ENCODE measurements at regions not wholly inside any gene's neighbourhood (a gene's known extent, or its start where the extent isn't known, plus 50 kb on each side); places are given as distances from the start of the nearest gene placed in this dataset.

DNA sequence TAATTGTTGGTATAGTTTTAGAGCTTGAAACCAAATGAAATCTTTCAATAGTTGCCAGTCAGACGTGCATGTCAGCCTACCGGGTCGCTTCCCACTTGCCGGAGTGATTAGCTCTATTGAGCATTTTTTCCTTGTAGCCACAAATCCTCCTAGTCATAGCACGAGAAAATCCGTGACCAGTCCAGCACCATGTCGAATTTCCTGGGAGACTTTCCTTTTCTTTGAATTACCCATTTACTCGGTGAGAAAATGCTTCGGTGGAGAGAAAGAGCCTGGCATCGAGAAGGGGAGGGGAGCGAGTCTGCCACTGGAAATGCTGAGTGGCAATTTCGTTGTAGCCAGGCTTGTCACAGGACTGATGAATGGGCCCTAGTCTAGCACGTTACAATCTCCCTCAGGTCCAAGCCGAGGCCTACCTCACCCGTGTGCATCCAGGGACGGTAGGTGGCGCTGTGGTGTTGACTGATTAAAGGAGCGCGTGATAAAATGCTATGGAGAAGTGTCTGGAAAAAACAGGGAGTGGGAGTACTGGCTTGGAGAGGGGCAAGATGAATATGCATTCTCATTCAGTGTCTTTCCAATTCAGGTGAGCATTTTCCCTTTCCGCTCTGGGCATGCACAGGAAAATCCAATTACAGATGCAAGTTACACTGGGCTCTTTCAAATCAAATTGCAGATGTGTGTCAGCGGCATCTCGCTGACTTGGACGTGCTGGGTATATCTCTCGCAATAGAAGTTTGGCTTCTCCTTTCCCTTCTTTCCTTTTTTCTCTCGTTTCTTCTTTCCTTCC, 238.8 kb downstream of the EDEM1 start:
- Histone ChIP-seq H3K27ac (no peak overlapping the region), H3K36me3 (replicated peaks) (no peaks in the 10 kb centered on the region), H3K27me3 (replicated peaks) (no peaks in the 10 kb centered on the region), H3K4me3 (ENCODE audit: low read depth, low read length) (no peak overlapping the region)
- TF ChIP-seq CTCF (IDR thresholded peaks at IDR 0.05; ENCODE audit: low read depth, low read length, missing control alignments), result peak; percentile 81
- in situ Hi-C loops (cut with HindIII; ENCODE audit: low pct_ligation_motif_present, low sequenced_read_pairs), result no loop called here
- DNase-seq, result peak; percentile 40

- no peak for DNase-seq
- Histone ChIP-seq H3K4me3 (ENCODE audit: low read depth, low read length) (no peak overlapping the region), H3K27ac (no peak overlapping the region), H3K27me3 (replicated peaks) (no peaks in the 10 kb centered on the region), H3K36me3 (replicated peaks) (no peaks in the 10 kb centered on the region)
- no peak for TF ChIP-seq CTCF (IDR thresholded peaks at IDR 0.05; ENCODE audit: low read depth, low read length, missing control alignments)
- in situ Hi-C loops (cut with HindIII; ENCODE audit: low pct_ligation_motif_present, low sequenced_read_pairs), result no loop called here
Observed at GRCh38 chr3:5427021-5427420, 239.5 kb downstream of the EDEM1 start.

- no peak for TF ChIP-seq CTCF (IDR thresholded peaks at IDR 0.05; ENCODE audit: low read depth, low read length, missing control alignments)
- H3K4me3 ChIP-seq (ENCODE audit: low read depth, low read length), result no peak overlapping the region
- H3K36me3 ChIP-seq (replicated peaks), result no peaks in the 10 kb centered on the region
- H3K27ac ChIP-seq, result no peak overlapping the region
- no peak for DNase-seq
- in situ Hi-C loops (cut with HindIII; ENCODE audit: low pct_ligation_motif_present, low sequenced_read_pairs), result no loop called here
- no peaks in the 10 kb centered on the region for H3K27me3 ChIP-seq (replicated peaks)
Observed at GRCh38 chr3:5427938-5428337, 240.4 kb downstream of the EDEM1 start.

GRCh38 chr3:5428607-5429516, 241.4 kb downstream of the EDEM1 start:
- Histone ChIP-seq H3K4me3 (ENCODE audit: low read depth, low read length) (no peak overlapping the region), H3K36me3 (replicated peaks) (no peaks in the 10 kb centered on the region), H3K27ac (no peak overlapping the region), H3K27me3 (replicated peaks) (no peaks in the 10 kb centered on the region)
- in situ Hi-C loops (cut with HindIII; ENCODE audit: low pct_ligation_motif_present, low sequenced_read_pairs), result no loop called here
- TF ChIP-seq CTCF (IDR thresholded peaks at IDR 0.05; ENCODE audit: low read depth, low read length, missing control alignments), result no peak
- DNase-seq, result no peak

- no peak for DNase-seq
- no peak overlapping the region for H3K4me3 ChIP-seq (ENCODE audit: low read depth, low read length)
Observed at GRCh38 chr3:5429517-5429890, 242.0 kb downstream of the EDEM1 start.

More at GRCh38 chr3:5429517-5429890, 242.0 kb downstream of the EDEM1 start:
- Histone ChIP-seq H3K36me3 (replicated peaks) (no peaks in the 10 kb centered on the region), H3K27ac (no peak overlapping the region), H3K27me3 (replicated peaks) (no peaks in the 10 kb centered on the region)
- no peak for TF ChIP-seq CTCF (IDR thresholded peaks at IDR 0.05; ENCODE audit: low read depth, low read length, missing control alignments)
- in situ Hi-C loops (cut with HindIII; ENCODE audit: low pct_ligation_motif_present, low sequenced_read_pairs), result no loop called here
